GM13976 (cell line): ENCODE measurements at regions not wholly inside any gene's neighbourhood (a gene's known extent, or its start where the extent isn't known, plus 50 kb on each side); places are given as distances from the start of the nearest gene placed in this dataset.

Experiments used
- DNase-seq: peaks from one replicate; pipeline ENCODE4 v3.0.0; 2012; ENCODE audit warnings: low spot score
- CTCF ChIP-seq: IDR thresholded peaks from 2 replicates; pipeline ENCODE4 v1.5.1; 2012; ENCODE audit warnings: borderline replicate concordance, mild to moderate bottlenecking; ENCODE audit not compliant: insufficient read depth; ENCODE audit errors: extremely low read depth, missing control alignments, control extremely low read depth
- in situ Hi-C: fragments of 300-500 bp; cut with MboI; formaldehyde crosslinking; loops from one replicate; pipeline ENCODE4 v1.12.0; 2022; ENCODE audit warnings: low sequenced_read_pairs, mixed read lengths, inconsistent platforms; ENCODE audit not compliant: unreplicated experiment

- DNase-seq = no peak
- in situ Hi-C loops = no loop called here
- no peak for TF ChIP-seq CTCF
Observed at GRCh38 chr16:86919578-86920305, 341.4 kb downstream of the FOXL1 start.

DNA sequence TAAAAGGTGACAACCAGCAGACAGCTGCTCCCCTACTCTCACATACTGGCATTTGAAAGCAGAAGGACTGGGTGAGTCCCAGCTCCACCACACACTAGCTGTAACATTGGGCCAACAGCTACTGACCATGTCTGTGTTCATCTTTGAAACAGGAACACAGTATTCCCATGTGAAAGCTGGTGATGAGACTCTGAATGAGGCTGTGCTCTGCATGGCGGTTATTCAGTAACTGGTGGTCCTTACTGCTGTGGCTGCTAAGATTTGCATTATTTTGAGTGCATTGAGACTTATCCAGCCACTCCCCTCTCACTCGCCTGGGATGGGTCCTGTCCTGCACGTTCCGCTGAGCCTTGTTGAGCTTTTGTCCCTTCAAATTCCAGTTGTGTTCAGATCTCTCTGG is 342.9 kb downstream of the FOXL1 start:
- in situ Hi-C loops = no loop called here
- no peak for TF ChIP-seq CTCF
- DNase-seq = no peak

- TF ChIP-seq CTCF = no peak
- in situ Hi-C loops = no loop called here
- no peak for DNase-seq
Observed at GRCh38 chr16:86922311-86922710, 344.0 kb downstream of the FOXL1 start.

GRCh38 chr16:86923656-86924055 is 345.3 kb downstream of the FOXL1 start:
- no peak for TF ChIP-seq CTCF
- in situ Hi-C loops = no loop called here
- DNase-seq = no peak

DNA sequence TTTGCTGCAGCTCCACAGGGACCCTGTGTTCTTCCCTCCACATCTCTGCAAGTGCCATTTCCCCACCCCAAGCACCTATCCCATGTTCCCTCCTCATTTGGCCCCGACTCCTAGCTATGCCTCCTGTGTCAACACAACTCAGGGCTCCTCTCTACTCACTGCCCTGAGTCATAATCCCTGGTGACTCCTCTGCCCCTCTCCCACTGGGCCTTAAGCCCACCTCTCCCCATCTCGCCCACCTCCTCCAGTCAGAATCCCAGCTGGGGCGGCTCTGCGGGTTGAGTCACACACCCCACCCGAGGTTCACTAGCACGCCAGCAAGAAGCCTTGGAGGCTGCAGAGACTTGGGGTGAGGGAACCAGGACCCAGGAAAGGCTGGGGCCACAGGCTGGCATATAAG is 346.2 kb downstream of the FOXL1 start:
- no peak for TF ChIP-seq CTCF
- DNase-seq = no peak
- in situ Hi-C loops = no loop called here

- in situ Hi-C loops = no loop called here
- TF ChIP-seq CTCF = no peak
- no peak for DNase-seq
Observed at GRCh38 chr16:86925067-86925791, 346.9 kb downstream of the FOXL1 start.
